Activated naive CD4-positive, alpha-beta T cell treated with anti-CD3 and anti-CD28 coated beads for 36 hours (primary cell): ENCODE measurements at regions not wholly inside any gene's neighbourhood (a gene's known extent, or its start where the extent isn't known, plus 50 kb on each side); places are given as distances from the start of the nearest gene placed in this dataset.

Experiments
- CTCF ChIA-PET: fragments of 350-600 bp; sonication (Branson Sonifier 250); formaldehyde crosslinking; loops from one replicate; lab custom pipeline; 2021; ENCODE audit warnings: antibody characterized with exemption; lab: Charles Lee
- DNase-seq: peaks from one replicate; pipeline ENCODE4 v3.0.0-alpha.2; 2020
- H3K27ac Mint-ChIP-seq: one replicate; pipeline ENCODE4 v1.8.0; 2021; ENCODE audit warnings: mild to moderate bottlenecking, mixed read lengths
- H3K27me3 Mint-ChIP-seq: one replicate; pipeline ENCODE4 v1.8.0; 2021; ENCODE audit warnings: low read depth, mixed read lengths
- H3K36me3 Mint-ChIP-seq: one replicate; pipeline ENCODE4 v1.8.0; 2021; ENCODE audit warnings: low read depth, mixed read lengths
- H3K4me1 Mint-ChIP-seq: one replicate; pipeline ENCODE4 v1.8.0; 2021; ENCODE audit warnings: low read depth, mixed read lengths
- H3K4me3 Mint-ChIP-seq: one replicate; pipeline ENCODE4 v1.8.0; 2021; ENCODE audit warnings: mild to moderate bottlenecking, moderate library complexity, mixed read lengths
- H3K9me3 Mint-ChIP-seq: one replicate; pipeline ENCODE4 v1.8.0; 2021; ENCODE audit warnings: mixed read lengths
- intact Hi-C: fragments of 100-400 bp; cut with micrococcal nuclease; formaldehyde crosslinking; loops from one replicate; pipeline ENCODE4 v1.15.1; 2023

GRCh38 chr1:113185463-113186104 is 112.6 kb downstream of the LRIG2 start:
- H3K4me3 Mint-ChIP-seq = no peak overlapping the region
- H3K4me1 Mint-ChIP-seq = peaks cover 4% of the 10 kb centered on the region
- CTCF ChIA-PET = no interaction called here
- intact Hi-C loops = no loop called here
- H3K9me3 Mint-ChIP-seq = no peaks in the 10 kb centered on the region
- DNase-seq = no peak
- no peaks in the 10 kb centered on the region for H3K36me3 Mint-ChIP-seq
- H3K27ac Mint-ChIP-seq = no peak overlapping the region
- peaks cover 27% of the 10 kb centered on the region for H3K27me3 Mint-ChIP-seq

DNA sequence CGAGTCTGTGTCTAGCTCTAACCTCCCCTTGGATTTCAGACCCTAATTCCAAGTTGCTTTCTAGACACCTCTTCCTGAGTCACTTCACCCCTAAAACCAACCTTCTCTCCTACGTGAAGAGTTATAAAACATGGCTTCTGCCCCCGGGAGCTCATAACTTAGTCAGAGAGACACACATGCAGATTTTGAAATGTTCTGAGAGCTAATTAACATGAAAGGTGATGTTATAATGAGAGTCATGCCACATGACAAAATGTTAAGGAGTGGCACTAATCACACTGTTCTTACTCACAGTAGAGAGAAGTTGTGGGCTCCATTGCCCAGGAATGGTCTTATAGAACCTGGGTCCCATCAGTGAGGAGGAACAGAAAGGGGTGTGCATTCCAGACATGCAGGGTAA is 117.1 kb downstream of the LRIG2 start:
- H3K4me1 Mint-ChIP-seq = peaks cover 8% of the 10 kb centered on the region
- DNase-seq = no peak
- no peaks in the 10 kb centered on the region for H3K36me3 Mint-ChIP-seq
- intact Hi-C loops = no loop called here
- peaks cover 15% of the 10 kb centered on the region for H3K27me3 Mint-ChIP-seq
- no peak overlapping the region for H3K27ac Mint-ChIP-seq
- H3K9me3 Mint-ChIP-seq = peaks cover 7% of the 10 kb centered on the region
- no peak overlapping the region for H3K4me3 Mint-ChIP-seq
- CTCF ChIA-PET = no interaction called here

DNA sequence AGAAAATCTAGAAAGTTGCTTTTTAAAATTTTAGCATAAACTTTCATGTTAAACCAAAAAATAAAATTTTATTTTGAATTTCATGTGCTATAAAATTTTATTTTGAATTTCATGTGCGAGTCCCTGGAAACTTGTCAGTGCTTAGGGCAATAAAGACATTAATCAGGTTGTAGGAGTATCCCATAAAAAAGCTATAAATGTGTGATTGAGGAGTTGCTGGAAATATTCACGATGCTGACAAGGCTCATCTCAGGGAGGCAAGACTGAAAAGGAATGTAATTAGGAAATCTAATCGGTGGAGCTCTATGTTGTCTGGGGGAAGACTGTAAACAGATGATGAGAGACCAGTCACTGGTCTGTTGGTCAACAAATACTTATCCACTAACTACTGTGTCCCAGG is 117.9 kb downstream of the LRIG2 start:
- no peaks in the 10 kb centered on the region for H3K36me3 Mint-ChIP-seq
- no peak overlapping the region for H3K27ac Mint-ChIP-seq
- CTCF ChIA-PET = interaction anchor here (0.7 kb wide), 1 partner anchor 29 kb away, joined by 3 read pairs; no protein-coding TSS in a partner anchor
- peaks cover 10% of the 10 kb centered on the region for H3K27me3 Mint-ChIP-seq
- DNase-seq = no peak
- peaks cover 4% of the 10 kb centered on the region for H3K4me1 Mint-ChIP-seq
- no peak overlapping the region for H3K4me3 Mint-ChIP-seq
- H3K9me3 Mint-ChIP-seq = peaks cover 7% of the 10 kb centered on the region
- intact Hi-C loops = no loop called here

DNA sequence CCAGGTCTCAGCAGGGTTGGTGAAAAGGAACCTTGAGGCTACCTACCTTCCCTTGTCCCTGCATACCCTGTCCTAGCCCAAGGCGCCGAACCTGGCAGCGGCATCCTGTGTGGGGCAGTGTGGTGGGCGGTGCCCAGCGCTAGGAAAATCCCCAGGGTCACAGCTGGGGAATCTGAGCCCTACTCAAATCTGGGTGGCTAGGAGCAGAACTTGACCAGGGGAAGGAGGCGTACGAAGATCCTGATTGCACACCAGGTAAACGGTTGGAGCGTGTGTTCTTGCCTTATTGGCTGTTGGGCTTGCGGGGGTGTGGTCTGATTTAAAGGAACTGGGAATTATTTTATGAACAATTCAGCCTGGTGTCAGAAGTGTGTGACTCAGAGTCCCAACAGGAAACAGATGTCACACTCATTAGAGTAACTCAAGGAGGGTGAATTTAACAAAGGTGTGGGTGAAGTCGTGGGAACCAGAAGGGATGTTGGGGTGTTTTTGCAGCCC is 118.6 kb downstream of the LRIG2 start:
- CTCF ChIA-PET = interaction anchor here (0.7 kb wide), 1 partner anchor 30 kb away, joined by 3 read pairs; no protein-coding TSS in a partner anchor
- Mint-ChIP-seq H3K27ac (no peak overlapping the region), H3K4me3 (no peak overlapping the region), H3K9me3 (peaks cover 7% of the 10 kb centered on the region), H3K4me1 (peaks cover 4% of the 10 kb centered on the region), H3K36me3 (no peaks in the 10 kb centered on the region), H3K27me3 (peaks cover 10% of the 10 kb centered on the region)
- intact Hi-C loops = no loop called here
- DNase-seq = peak; percentile 8

DNA sequence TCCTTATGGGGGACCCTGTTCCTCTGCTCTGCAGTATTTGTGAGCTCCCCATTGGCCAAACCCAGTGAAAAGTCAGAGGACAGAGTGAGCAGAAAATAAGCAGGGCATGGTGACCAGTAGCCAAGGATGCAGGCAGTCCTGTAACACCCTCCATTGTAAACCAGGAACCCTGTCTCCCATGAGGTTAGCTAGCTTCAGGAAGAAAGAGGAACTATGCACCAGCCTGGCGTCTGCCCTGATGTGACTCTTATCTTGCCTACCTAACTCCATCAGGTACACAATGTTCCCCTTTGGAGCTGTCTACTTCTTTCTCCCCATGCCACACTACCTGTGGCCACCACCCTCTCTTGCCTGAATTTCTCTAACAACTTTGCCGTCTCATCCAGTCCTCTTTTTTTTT is 119.2 kb downstream of the LRIG2 start:
- Mint-ChIP-seq H3K27ac (no peak overlapping the region), H3K4me1 (peaks cover 4% of the 10 kb centered on the region), H3K27me3 (peaks cover 10% of the 10 kb centered on the region), H3K36me3 (no peaks in the 10 kb centered on the region), H3K9me3 (peaks cover 7% of the 10 kb centered on the region), H3K4me3 (no peak overlapping the region)
- CTCF ChIA-PET = no interaction called here
- intact Hi-C loops = no loop called here
- no peak for DNase-seq

DNA sequence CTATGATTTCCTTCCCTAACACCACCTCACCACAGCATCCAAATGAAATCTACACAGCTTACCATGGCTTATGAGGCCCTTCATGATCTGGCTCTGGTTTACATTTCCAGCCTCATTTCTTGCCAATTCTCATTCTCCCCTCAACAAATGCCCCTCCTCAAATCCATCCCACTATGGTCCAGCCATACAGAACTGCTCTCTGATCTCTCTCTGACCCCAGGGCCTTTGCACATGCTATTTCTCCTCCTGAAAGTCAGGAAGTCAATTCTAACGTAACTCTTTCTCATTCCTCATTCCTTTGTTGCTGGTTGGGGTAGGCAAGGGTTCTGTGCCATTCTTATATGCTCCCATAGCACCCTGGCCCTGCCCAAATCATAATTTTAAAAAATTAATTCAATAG is 120.0 kb downstream of the LRIG2 start:
- Mint-ChIP-seq H3K4me1 (peaks cover 4% of the 10 kb centered on the region), H3K27me3 (peaks cover 10% of the 10 kb centered on the region), H3K36me3 (no peaks in the 10 kb centered on the region), H3K4me3 (no peak overlapping the region), H3K9me3 (peaks cover 7% of the 10 kb centered on the region), H3K27ac (no peak overlapping the region)
- no peak for DNase-seq
- intact Hi-C loops = no loop called here
- CTCF ChIA-PET = no interaction called here

- Mint-ChIP-seq H3K27me3 (peaks cover 1% of the 10 kb centered on the region), H3K4me1 (peaks cover 4% of the 10 kb centered on the region), H3K4me3 (no peak overlapping the region), H3K9me3 (peaks cover 7% of the 10 kb centered on the region), H3K36me3 (no peaks in the 10 kb centered on the region), H3K27ac (no peak overlapping the region)
- CTCF ChIA-PET = interaction anchor here (0.6 kb wide), 1 partner anchor 53 kb away, joined by 3 read pairs; no protein-coding TSS in a partner anchor
- no peak for DNase-seq
- intact Hi-C loops = no loop called here
Measured at GRCh38 chr1:113194846-113195830, 122.1 kb downstream of the LRIG2 start.

GRCh38 chr1:113197719-113198330 is 124.8 kb downstream of the LRIG2 start:
- H3K9me3 Mint-ChIP-seq = peaks cover 5% of the 10 kb centered on the region
- H3K27ac Mint-ChIP-seq = no peak overlapping the region
- intact Hi-C loops = no loop called here
- H3K4me3 Mint-ChIP-seq = no peak overlapping the region
- CTCF ChIA-PET = no interaction called here
- no peaks in the 10 kb centered on the region for H3K4me1 Mint-ChIP-seq
- H3K27me3 Mint-ChIP-seq = no peaks in the 10 kb centered on the region
- H3K36me3 Mint-ChIP-seq = no peaks in the 10 kb centered on the region
- no peak for DNase-seq

DNA sequence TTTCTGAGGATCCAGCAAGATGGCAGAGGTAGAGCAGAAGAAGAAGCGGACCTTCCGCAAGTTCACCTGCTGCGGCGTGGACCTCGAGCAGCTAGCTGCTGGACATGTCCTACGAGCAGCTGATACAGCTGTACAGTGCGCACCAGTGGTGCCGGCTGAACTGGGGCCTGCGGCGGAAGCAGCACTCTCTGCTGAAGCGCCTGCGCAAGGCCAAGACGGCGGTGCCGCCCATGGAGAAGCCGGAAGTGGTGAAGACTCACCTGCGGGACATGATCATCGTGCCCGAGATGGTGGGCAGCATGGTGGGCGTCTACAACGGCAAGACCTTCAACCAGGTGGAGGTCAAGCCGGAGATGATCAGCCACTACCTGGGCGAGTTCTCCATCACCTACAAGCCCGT is 125.8 kb downstream of the LRIG2 start:
- no peaks in the 10 kb centered on the region for H3K9me3 Mint-ChIP-seq
- no peak overlapping the region for H3K4me3 Mint-ChIP-seq
- intact Hi-C loops = no loop called here
- no peaks in the 10 kb centered on the region for H3K36me3 Mint-ChIP-seq
- CTCF ChIA-PET = no interaction called here
- H3K4me1 Mint-ChIP-seq = no peaks in the 10 kb centered on the region
- no peak for DNase-seq
- H3K27ac Mint-ChIP-seq = no peak overlapping the region
- peaks cover 2% of the 10 kb centered on the region for H3K27me3 Mint-ChIP-seq

GRCh38 chr1:113199760-113200455 is 126.9 kb downstream of the LRIG2 start:
- Mint-ChIP-seq H3K4me1 (no peaks in the 10 kb centered on the region), H3K36me3 (no peaks in the 10 kb centered on the region), H3K27ac (no peak overlapping the region), H3K27me3 (peaks cover 4% of the 10 kb centered on the region), H3K4me3 (no peak overlapping the region), H3K9me3 (no peaks in the 10 kb centered on the region)
- DNase-seq = no peak
- intact Hi-C loops = no loop called here
- CTCF ChIA-PET = interaction anchor here (0.6 kb wide), 1 partner anchor 28 kb away, joined by 3 read pairs; no protein-coding TSS in a partner anchor

DNA sequence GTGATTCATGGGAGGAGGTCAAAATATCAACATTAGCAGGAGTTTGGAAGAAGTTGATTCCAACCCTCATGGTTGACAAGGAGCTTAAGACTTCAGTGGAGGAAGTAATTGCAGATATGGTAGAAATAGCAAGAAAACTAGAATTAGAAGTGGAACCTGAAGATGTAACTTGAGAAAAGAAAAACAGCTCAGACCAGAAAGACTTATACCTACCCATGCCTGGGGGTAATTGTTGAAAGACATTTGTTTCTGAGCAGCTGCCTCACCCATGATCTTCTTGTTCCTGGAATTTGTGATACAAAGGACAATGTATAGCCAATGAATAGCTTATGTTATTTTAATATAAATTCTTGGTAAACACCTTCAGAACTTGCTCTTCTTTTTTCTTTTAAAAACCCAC is 128.6 kb downstream of the LRIG2 start:
- no peaks in the 10 kb centered on the region for H3K36me3 Mint-ChIP-seq
- DNase-seq = no peak
- intact Hi-C loops = no loop called here
- no peak overlapping the region for H3K4me3 Mint-ChIP-seq
- H3K4me1 Mint-ChIP-seq = no peaks in the 10 kb centered on the region
- H3K9me3 Mint-ChIP-seq = no peaks in the 10 kb centered on the region
- CTCF ChIA-PET = interaction anchor here (0.6 kb wide), 1 partner anchor 115 kb away, joined by 3 read pairs; no protein-coding TSS in a partner anchor
- H3K27me3 Mint-ChIP-seq = peaks cover 7% of the 10 kb centered on the region
- no peak overlapping the region for H3K27ac Mint-ChIP-seq
